BE2C (cell line): ENCODE measurements at regions not wholly inside any gene's neighbourhood (a gene's known extent, or its start where the extent isn't known, plus 50 kb on each side); places are given as distances from the start of the nearest gene placed in this dataset.
"Not testable (repeated sequence)": the region's sequence is repeated elsewhere in the genome, so short reads cannot be mapped to it uniquely, and the experiment has no call there.

Experiments
- DNase-seq: peaks from one replicate; pipeline ENCODE4 v3.0.0-alpha.2; 2020
- H3K27me3 ChIP-seq: fragments of 250-450 bp; sonication (Bioruptor Pico); 2 replicates; pipeline ENCODE4 v1.5.1; 2020; ENCODE audit warnings: mild to moderate bottlenecking
- H3K36me3 ChIP-seq: fragments of 250-450 bp; sonication (Bioruptor Pico); 2 replicates; pipeline ENCODE4 v1.5.1; 2020; ENCODE audit warnings: mild to moderate bottlenecking
- H3K4me1 ChIP-seq: fragments of 250-450 bp; sonication (Bioruptor Pico); 2 replicates; pipeline ENCODE4 v1.5.1; 2020
- H3K4me3 ChIP-seq: 2 replicates; pipeline ENCODE4 v1.5.1; 2011; ENCODE audit warnings: low read depth, low read length
- H3K9me3 ChIP-seq: fragments of 250-450 bp; sonication (Bioruptor Pico); 2 replicates; pipeline ENCODE4 v1.5.1; 2020
- TF ChIP-seq, protein P1 (sequence below): IDR thresholded peaks from 2 replicates; pipeline ENCODE4 v1.5.1; 2012; ENCODE audit warnings: mild to moderate bottlenecking, low read depth, low read length

DNA sequence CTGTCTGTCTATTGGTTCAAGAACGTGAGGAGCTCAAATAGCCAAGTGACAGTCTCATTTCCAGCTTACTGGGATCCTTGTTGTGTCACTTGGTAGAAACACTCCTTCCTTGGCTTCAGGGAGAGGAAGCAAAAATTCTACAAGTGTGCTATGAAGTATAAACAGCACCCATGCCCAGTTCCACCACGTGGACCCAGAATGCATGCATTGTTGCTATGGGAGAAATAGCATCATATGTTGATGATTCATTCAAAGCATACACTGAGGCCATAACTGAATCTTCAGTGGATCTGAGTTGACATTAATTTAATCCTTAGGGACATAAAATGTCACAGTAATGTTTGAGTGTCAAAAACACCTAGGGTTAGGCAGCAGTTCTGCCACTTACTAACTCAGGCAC is 199.0 kb upstream of the RXFP2 start:
- Histone ChIP-seq H3K9me3 (no peaks in the 10 kb centered on the region), H3K4me3 (no peak overlapping the region), H3K4me1 (peaks cover 15% of the 10 kb centered on the region), H3K27me3 (no peaks in the 10 kb centered on the region), H3K36me3 (no peaks in the 10 kb centered on the region)
- DNase-seq = no peak
- TF ChIP-seq, protein P1, sequence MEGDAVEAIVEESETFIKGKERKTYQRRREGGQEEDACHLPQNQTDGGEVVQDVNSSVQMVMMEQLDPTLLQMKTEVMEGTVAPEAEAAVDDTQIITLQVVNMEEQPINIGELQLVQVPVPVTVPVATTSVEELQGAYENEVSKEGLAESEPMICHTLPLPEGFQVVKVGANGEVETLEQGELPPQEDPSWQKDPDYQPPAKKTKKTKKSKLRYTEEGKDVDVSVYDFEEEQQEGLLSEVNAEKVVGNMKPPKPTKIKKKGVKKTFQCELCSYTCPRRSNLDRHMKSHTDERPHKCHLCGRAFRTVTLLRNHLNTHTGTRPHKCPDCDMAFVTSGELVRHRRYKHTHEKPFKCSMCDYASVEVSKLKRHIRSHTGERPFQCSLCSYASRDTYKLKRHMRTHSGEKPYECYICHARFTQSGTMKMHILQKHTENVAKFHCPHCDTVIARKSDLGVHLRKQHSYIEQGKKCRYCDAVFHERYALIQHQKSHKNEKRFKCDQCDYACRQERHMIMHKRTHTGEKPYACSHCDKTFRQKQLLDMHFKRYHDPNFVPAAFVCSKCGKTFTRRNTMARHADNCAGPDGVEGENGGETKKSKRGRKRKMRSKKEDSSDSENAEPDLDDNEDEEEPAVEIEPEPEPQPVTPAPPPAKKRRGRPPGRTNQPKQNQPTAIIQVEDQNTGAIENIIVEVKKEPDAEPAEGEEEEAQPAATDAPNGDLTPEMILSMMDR = no peak

DNA sequence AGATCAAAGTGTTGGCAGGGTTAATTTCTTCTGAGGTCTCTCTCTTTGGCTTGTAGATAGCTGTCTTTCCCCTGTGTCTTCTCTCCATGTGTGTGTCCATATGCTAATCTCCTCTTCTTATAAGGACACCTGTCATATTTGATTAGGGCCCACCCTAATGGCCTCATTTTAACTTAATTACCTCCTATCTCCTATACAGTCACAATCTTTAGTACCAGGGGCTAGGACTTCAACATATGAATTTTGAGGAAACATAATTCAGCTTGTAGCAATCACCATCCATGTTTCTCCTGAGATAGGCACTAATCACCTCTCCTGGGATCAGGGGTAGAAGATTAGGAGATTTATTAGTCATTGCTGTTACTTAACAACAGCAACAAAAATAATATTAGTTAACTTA is 196.1 kb upstream of the RXFP2 start:
- no peaks in the 10 kb centered on the region for H3K9me3 ChIP-seq
- no peaks in the 10 kb centered on the region for H3K27me3 ChIP-seq
- TF ChIP-seq, protein P1 = no peak
- peak; percentile 43 for DNase-seq
- H3K4me3 ChIP-seq = no peak overlapping the region
- H3K36me3 ChIP-seq = no peaks in the 10 kb centered on the region
- H3K4me1 ChIP-seq = peaks cover 15% of the 10 kb centered on the region

GRCh38 chr13:31545616-31546015 is 193.7 kb upstream of the RXFP2 start:
- TF ChIP-seq, protein P1 = no peak
- H3K27me3 ChIP-seq = no peaks in the 10 kb centered on the region
- H3K9me3 ChIP-seq = no peaks in the 10 kb centered on the region
- H3K4me1 ChIP-seq = peaks cover 6% of the 10 kb centered on the region
- no peak for DNase-seq
- H3K4me3 ChIP-seq = no peak overlapping the region
- no peaks in the 10 kb centered on the region for H3K36me3 ChIP-seq

DNA sequence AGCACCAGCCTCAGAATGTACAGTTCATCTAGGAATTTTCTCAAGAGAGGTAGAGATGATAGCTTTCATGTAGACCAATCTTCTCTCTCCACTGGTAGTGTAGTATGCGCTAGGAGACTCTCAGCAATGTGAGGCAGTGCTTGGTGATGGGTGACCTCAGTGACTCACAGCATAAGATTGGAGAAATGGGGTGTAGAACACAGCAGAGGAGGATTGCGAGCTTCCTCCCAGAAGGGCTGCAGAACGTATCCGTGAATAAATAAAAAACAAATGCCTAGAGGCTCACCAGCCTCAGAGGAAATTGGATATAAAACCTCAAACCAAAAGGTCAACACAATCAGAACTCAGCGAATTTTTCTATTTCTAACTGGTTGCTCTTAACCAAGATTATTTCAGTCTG is 182.9 kb upstream of the RXFP2 start:
- TF ChIP-seq, protein P1 = no peak
- no peaks in the 10 kb centered on the region for H3K9me3 ChIP-seq
- no peaks in the 10 kb centered on the region for H3K27me3 ChIP-seq
- H3K4me1 ChIP-seq = no peaks in the 10 kb centered on the region
- no peaks in the 10 kb centered on the region for H3K36me3 ChIP-seq
- no peak overlapping the region for H3K4me3 ChIP-seq
- no peak for DNase-seq

GRCh38 chr13:31584221-31584620 is 155.1 kb upstream of the RXFP2 start:
- not testable (repeated sequence) for H3K4me3 ChIP-seq, H3K27me3 ChIP-seq, DNase-seq, H3K36me3 ChIP-seq, H3K9me3 ChIP-seq, H3K4me1 ChIP-seq

DNA sequence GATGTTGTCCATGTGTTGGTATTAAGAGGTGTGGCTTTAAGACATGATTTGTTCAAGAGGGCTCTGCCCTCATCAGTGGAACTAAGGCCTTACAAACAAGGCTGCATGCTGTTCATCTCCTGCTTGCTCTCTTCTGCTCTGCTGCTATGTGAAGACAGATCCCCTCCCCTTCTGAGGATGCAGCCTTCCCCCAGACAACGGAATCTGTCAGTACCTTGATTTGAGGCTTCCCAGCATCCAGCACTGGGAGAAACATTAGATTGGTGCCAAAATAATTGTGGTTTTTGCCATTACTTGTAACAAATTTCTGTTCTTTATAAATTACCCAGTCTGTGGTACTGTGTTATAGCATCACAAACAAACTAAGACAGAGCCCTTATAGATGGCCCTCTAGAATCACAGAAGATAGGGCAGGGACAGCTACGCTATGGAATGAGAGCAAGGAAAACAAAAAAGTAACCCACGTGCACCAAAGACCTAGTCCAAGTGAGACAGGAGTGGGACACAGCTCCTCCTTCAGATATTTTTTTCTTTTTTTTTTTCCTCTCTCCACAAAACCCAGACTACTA is 151.5 kb upstream of the RXFP2 start:
- no peak for DNase-seq
- no peaks in the 10 kb centered on the region for H3K27me3 ChIP-seq
- H3K4me1 ChIP-seq = no peaks in the 10 kb centered on the region
- peaks cover 2% of the 10 kb centered on the region; the same call in 1 of the 2 replicates for H3K9me3 ChIP-seq
- TF ChIP-seq, protein P1 = no peak
- H3K4me3 ChIP-seq = no peak overlapping the region
- no peaks in the 10 kb centered on the region for H3K36me3 ChIP-seq

- TF ChIP-seq, protein P1 = no peak
- no peak for DNase-seq
- Histone ChIP-seq H3K27me3 (no peaks in the 10 kb centered on the region), H3K4me1 (no peaks in the 10 kb centered on the region), H3K36me3 (no peaks in the 10 kb centered on the region), H3K4me3 (no peak overlapping the region), H3K9me3 (peaks cover 2% of the 10 kb centered on the region; the same call in 1 of the 2 replicates)
These were observed 151.0 kb upstream of the RXFP2 start for GRCh38 chr13:31588316-31588715.
